ENCODE measurements at regions not wholly inside any gene's neighbourhood (a gene's known extent, or its start where the extent isn't known, plus 50 kb on each side); places are given as distances from the start of the nearest gene placed in this dataset.
"Not testable (repeated sequence)": the region's sequence is repeated elsewhere in the genome, so short reads cannot be mapped to it uniquely, and the experiment has no call there.

DNA sequence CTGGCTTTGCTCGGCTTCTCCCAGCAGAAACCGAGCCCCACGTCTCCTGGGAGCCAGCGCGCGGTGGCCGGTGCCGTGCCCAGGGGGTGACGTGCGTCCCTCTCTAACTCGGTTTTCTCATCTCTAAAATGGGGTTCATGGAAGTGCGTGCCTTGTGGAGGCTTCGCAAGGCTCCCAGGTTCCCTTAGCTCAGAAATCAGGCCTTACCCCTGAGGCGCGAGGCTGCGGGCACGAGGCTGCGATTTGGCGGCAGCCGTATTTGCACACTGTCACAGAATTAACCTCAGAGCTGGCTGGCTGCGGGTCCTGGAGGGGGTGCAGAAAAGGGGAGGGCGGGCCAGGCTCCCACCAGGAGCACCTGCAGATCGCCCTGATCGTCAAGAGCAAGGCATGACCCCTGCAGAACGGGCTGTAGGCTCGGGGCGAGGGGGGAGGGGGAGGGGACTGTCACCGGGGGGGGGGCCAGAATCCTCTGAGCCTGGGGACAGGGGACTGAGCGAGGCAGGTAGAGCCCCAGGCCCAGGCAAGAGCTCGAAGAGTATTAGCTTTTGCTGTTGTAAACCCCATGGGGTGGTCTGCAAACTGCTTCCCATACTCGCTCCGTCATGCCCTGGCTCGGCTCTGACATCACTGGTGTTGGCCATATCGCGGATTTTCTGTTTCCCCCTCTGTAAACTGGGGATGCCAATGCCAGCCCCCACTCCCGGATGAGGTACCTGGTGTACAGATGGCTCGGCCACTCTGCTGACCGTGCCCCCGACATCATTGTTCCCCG, 62.2 kb downstream of the CCNE1 start:
- no peak for DNase-seq (ENCODE audit: low read depth)
- TF ChIP-seq, protein P1, sequence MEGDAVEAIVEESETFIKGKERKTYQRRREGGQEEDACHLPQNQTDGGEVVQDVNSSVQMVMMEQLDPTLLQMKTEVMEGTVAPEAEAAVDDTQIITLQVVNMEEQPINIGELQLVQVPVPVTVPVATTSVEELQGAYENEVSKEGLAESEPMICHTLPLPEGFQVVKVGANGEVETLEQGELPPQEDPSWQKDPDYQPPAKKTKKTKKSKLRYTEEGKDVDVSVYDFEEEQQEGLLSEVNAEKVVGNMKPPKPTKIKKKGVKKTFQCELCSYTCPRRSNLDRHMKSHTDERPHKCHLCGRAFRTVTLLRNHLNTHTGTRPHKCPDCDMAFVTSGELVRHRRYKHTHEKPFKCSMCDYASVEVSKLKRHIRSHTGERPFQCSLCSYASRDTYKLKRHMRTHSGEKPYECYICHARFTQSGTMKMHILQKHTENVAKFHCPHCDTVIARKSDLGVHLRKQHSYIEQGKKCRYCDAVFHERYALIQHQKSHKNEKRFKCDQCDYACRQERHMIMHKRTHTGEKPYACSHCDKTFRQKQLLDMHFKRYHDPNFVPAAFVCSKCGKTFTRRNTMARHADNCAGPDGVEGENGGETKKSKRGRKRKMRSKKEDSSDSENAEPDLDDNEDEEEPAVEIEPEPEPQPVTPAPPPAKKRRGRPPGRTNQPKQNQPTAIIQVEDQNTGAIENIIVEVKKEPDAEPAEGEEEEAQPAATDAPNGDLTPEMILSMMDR (IDR thresholded peaks at IDR 0.05; ENCODE audit: insufficient read depth, low read length): peak; percentile 16
- peak overlapping the region; percentile 40 for H3K4me3 ChIP-seq (ENCODE audit: low read depth, low read length)

DNA sequence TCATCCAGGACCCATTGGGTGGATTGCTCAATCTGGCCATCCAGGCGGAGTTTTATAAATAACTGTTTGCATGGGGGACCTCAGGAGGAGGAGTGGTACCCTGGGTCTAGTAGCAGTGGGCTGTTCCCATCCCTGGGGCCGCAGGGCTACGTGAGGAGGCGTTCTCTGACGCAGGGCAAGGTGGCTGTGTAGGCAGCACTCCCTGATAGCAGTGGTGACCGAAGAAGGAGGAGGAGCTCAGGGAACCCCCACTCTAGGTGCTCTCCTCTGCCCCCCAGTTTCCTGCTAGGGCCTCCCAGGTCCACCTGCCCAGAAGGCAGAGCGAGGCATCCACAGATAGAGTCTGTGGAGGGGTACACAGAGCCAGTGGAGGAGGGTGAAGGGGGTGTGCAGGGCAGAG, 64.1 kb downstream of the CCNE1 start:
- no peak for DNase-seq (ENCODE audit: low read depth)
- TF ChIP-seq, protein P1 (IDR thresholded peaks at IDR 0.05; ENCODE audit: insufficient read depth, low read length): no peak
- H3K4me3 ChIP-seq (ENCODE audit: low read depth, low read length): no peak overlapping the region

DNA sequence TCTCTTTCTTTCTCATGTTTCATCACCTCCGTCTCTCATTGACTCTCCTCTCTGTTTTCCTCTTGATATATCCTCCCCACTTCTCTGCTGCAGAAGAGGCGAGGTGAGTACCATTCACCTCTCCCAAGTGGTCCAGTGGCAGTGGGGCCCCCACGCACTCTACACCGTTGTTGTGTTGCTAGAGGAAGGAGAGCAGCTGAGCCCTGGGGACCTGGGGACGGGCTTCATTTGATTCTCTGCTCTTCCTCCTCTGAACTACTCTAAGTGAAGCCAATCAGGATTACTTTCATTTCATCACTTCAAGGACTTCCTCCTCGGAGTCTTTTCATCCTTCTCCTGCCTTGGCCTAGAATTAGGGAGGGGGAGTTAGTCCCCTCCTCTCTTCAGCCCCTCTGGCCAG, 64.6 kb downstream of the CCNE1 start:
- TF ChIP-seq, protein P1 (IDR thresholded peaks at IDR 0.05; ENCODE audit: insufficient read depth, low read length): no peak
- no peak overlapping the region for H3K4me3 ChIP-seq (ENCODE audit: low read depth, low read length)
- no peak for DNase-seq (ENCODE audit: low read depth)

DNA sequence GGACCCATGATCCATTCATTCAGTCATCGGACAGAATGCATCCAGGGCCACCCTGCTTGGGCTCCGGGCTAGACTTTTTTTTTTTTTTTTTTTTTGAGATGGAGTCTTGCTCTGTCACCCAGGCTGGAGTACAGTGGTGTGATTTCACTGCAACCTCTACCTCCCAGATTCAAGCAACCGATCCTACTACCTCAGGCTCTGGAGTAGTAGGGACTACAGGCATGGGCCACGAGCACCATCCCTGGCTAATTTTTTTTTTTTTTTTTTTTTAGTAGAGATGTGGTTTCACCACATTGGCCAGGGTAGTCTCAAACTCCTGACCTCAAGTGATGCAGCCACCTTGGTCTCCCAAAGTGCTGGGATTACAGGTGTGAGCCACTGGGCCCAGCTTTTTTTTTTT, 65.1 kb downstream of the CCNE1 start:
- H3K4me3 ChIP-seq (ENCODE audit: low read depth, low read length); DNase-seq (ENCODE audit: low read depth): not testable (repeated sequence)

DNA sequence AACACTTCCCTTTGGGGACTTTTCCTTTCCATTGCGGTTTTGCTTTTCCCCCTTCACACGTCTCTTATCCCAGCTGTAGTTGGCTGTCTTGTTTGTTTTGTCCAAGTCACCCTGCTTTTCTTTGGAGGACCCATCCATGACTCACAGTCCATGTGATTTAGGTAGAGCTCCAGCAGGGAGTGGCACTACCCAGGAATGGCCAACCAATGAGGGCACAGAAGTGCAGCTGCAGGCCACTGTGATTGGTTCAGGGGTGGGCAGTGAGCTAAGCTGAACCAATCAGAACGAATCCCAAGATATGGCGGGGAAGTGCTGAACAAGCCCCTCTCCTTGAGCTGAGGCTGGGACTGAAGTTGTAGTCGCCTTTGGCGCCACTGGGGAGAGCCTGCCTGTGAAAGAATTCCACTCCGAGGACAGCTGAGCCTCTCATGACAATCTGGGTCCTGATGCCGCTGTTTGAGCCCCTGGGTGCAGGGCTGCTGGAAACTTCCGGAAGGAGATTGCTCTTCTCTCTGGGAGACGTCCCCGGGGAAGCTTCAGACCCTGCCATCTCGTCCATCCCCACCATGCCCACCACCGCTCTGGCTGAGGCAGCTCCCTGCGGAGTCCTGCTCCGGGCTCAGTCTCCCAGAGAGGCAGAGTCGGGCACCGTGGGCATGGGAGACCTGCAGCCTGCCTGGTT, 62.9 kb upstream of the URI1 start:
- H3K4me3 ChIP-seq (ENCODE audit: low read depth, low read length): no peak overlapping the region
- DNase-seq (ENCODE audit: low read depth): peak; percentile 52
- TF ChIP-seq, protein P1 (IDR thresholded peaks at IDR 0.05; ENCODE audit: insufficient read depth, low read length): no peak

DNA sequence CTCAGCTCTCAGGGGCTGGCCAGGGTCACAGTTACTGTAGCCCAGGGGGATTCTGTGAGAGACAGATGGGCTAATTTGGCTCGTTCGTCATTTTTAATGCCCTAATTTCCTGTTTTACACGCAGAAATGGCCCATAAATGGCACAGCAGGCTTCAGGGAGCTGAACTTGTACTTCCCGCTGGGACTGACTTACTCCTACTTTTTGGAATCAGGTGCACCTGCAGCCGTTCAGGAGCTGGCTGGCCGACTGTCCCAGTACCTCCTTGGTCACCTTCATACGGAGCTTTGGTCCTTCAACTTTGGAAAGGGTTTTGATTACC, 62.4 kb upstream of the URI1 start:
- H3K4me3 ChIP-seq (ENCODE audit: low read depth, low read length): no peak overlapping the region
- no peak for DNase-seq (ENCODE audit: low read depth)
- TF ChIP-seq, protein P1 (IDR thresholded peaks at IDR 0.05; ENCODE audit: insufficient read depth, low read length): no peak

DNA sequence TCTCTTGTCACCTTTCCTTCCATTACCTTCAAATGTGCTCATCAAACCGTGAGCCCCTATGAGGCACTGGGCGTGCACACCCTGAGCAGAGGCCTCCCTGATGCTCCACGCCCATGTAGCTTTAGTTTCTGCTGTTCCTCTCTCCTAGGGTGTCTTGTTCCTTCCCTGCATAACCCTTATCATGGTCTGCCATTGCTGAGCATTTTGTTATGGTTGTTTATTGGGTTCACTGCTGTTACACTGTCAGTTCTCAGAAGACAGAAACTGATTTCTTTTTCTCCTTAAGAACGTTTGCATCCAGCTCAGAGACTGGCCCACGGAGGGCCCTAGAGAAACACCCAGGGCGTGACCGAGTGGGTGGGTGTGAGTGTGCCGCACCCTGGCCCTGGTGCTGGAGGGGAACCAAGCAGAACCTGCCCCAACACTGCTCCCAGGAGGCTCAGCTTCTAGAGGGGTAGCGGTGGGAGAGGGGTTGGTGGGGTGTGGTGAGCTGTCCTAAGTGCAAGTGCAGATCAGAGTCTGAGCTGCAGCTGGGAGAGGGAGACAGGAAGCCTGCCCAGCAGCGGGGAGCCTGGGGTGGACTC, 61.4 kb upstream of the URI1 start:
- DNase-seq (ENCODE audit: low read depth): no peak
- no peak overlapping the region for H3K4me3 ChIP-seq (ENCODE audit: low read depth, low read length)
- TF ChIP-seq, protein P1 (IDR thresholded peaks at IDR 0.05; ENCODE audit: insufficient read depth, low read length): no peak

Measured in fibroblast of the aortic adventitia (primary cell).